ENCODE measurements at regions not wholly inside any gene's neighbourhood (a gene's known extent, or its start where the extent isn't known, plus 50 kb on each side); places are given as distances from the start of the nearest gene placed in this dataset.

DNA sequence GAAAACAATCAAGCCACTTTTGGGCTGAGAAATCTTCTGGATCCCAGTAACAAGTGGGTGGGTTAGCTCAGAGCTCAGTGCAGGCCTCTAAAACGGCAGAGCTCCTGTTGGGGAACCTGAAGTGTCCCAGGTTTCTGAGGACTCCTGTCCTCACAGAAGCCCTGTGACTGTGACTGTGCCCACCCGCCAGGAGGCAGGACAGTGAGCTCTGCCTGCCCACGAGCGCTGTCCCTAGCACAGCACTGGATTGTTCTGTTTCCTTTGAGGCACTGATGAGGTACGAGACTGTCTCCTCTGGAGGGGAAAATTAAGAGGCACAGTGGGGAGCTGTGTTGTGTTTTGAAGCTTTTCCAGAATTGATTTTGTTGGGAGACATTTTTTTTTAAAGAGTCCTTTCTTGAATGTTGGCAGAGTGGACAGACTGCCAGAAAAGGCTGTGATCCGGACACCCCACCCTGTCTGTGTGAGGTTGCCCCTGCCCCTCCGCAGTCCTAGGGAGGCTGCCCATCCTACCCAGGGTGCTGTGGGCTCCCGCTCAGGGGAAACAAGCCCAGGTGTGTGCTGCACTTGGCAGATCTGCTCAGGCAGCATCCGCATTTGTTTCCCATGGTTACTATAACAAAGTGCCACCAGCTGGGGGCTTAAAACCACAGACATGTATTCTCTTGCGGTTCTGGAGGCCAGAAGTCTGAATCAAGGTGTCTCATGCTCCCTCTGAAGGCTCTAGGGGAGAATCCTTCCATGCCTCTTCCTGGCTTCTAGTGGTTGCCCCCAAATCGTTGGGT is 66.6 kb upstream of the LARS2 start:
- peaks cover 11% of the 10 kb centered on the region for H3K4me1 Mint-ChIP-seq
- TF ChIP-seq, protein P1, sequence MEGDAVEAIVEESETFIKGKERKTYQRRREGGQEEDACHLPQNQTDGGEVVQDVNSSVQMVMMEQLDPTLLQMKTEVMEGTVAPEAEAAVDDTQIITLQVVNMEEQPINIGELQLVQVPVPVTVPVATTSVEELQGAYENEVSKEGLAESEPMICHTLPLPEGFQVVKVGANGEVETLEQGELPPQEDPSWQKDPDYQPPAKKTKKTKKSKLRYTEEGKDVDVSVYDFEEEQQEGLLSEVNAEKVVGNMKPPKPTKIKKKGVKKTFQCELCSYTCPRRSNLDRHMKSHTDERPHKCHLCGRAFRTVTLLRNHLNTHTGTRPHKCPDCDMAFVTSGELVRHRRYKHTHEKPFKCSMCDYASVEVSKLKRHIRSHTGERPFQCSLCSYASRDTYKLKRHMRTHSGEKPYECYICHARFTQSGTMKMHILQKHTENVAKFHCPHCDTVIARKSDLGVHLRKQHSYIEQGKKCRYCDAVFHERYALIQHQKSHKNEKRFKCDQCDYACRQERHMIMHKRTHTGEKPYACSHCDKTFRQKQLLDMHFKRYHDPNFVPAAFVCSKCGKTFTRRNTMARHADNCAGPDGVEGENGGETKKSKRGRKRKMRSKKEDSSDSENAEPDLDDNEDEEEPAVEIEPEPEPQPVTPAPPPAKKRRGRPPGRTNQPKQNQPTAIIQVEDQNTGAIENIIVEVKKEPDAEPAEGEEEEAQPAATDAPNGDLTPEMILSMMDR (IDR thresholded peaks at IDR 0.05; ENCODE audit: unreplicated experiment in 3 of 3): no peak
- no peak overlapping the region for H3K4me3 Mint-ChIP-seq
- no peaks in the 10 kb centered on the region for H3K36me3 Mint-ChIP-seq (ENCODE audit: low read depth)
- no peak overlapping the region for H3K27ac Mint-ChIP-seq
- no peaks in the 10 kb centered on the region for H3K9me3 Mint-ChIP-seq
- peaks cover 22% of the 10 kb centered on the region for H3K27me3 Mint-ChIP-seq (ENCODE audit: low read depth)

DNA sequence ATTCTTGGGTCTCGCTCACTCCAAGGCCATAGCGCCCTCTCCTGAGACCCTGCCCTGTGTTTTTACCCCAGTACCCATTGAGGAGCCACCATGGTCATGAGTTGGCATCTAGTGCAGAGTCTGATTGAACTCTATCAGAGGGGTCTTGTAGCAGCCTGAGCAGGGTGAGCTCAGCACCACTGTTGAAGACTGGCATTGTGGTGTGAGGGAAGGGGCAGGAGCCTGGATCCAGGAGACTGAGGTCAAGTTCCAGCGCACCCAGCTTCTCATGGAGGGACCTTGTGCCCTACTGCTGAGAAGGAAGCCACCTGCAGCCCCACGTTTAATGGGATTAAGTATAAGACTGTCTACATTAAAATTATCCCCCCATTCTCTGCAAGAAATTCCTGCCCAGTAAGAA is 65.8 kb upstream of the LARS2 start:
- H3K4me1 Mint-ChIP-seq: peaks cover 11% of the 10 kb centered on the region
- no peak overlapping the region for H3K27ac Mint-ChIP-seq
- H3K27me3 Mint-ChIP-seq (ENCODE audit: low read depth): peaks cover 27% of the 10 kb centered on the region
- TF ChIP-seq, protein P1 (IDR thresholded peaks at IDR 0.05; ENCODE audit: unreplicated experiment in 3 of 3): no peak
- H3K9me3 Mint-ChIP-seq: no peaks in the 10 kb centered on the region
- H3K4me3 Mint-ChIP-seq: no peak overlapping the region
- H3K36me3 Mint-ChIP-seq (ENCODE audit: low read depth): no peaks in the 10 kb centered on the region

DNA sequence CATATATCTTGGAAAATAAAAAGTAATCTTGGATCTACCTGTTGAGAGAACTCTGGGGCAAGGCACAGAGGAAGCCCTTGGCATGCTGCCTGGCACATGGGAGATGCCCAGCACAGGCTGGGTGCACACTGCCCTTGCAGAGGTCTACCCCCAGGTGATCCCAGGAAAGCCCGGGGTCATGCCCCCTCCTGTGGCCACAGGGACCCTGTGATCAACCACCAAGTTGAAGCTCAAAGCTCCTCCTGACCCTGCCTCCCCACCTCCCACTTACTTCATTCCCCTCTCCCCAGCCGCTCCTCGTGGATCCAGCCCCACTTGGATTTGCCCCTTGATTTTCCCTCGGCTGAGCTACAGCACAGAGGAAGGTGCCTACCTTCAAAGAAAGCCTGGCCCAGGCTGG is 62.7 kb upstream of the LARS2 start:
- Mint-ChIP-seq H3K27ac (no peak overlapping the region), H3K4me1 (no peaks in the 10 kb centered on the region), H3K27me3 (ENCODE audit: low read depth) (peaks cover 23% of the 10 kb centered on the region)

DNA sequence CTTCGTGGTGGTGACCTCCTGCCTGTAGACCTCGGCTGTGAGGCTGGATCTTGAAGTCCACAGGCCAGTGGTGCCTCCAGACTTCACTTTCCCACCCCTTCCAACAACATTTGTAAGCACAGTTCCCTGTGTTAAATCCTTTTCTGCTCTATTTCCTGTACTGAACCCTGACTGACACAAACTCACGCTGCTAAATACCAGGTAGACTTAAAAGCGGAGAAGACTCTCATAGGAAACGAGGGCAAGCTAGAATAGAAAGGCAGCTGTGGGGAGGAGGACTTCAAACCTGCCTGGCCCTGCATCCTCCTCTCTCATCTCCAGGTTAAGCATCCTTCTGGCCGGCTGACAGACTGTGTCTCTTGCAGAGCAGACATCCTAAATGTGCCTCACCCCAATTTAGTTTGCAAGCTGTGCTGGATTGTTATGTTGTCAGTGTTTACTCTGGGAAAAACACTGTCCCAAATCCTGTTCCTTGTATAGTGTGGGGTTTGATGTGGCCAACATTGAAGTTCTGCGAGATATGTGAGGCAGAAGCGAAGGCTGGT is 58.5 kb upstream of the LARS2 start:
- H3K9me3 Mint-ChIP-seq: no peaks in the 10 kb centered on the region
- TF ChIP-seq, protein P1 (IDR thresholded peaks at IDR 0.05; ENCODE audit: unreplicated experiment in 3 of 3): no peak
- H3K27me3 Mint-ChIP-seq (ENCODE audit: low read depth): peaks cover 29% of the 10 kb centered on the region
- no peaks in the 10 kb centered on the region for H3K36me3 Mint-ChIP-seq (ENCODE audit: low read depth)
- no peak overlapping the region for H3K4me3 Mint-ChIP-seq
- H3K4me1 Mint-ChIP-seq: no peaks in the 10 kb centered on the region
- no peak overlapping the region for H3K27ac Mint-ChIP-seq

More for the DNA sequence above, 62.7 kb upstream of the LARS2 start:
- TF ChIP-seq, protein P1 (IDR thresholded peaks at IDR 0.05; ENCODE audit: unreplicated experiment in 3 of 3): no peak
- no peaks in the 10 kb centered on the region for H3K36me3 Mint-ChIP-seq (ENCODE audit: low read depth)
- no peak overlapping the region for H3K4me3 Mint-ChIP-seq
- H3K9me3 Mint-ChIP-seq: no peaks in the 10 kb centered on the region

DNA sequence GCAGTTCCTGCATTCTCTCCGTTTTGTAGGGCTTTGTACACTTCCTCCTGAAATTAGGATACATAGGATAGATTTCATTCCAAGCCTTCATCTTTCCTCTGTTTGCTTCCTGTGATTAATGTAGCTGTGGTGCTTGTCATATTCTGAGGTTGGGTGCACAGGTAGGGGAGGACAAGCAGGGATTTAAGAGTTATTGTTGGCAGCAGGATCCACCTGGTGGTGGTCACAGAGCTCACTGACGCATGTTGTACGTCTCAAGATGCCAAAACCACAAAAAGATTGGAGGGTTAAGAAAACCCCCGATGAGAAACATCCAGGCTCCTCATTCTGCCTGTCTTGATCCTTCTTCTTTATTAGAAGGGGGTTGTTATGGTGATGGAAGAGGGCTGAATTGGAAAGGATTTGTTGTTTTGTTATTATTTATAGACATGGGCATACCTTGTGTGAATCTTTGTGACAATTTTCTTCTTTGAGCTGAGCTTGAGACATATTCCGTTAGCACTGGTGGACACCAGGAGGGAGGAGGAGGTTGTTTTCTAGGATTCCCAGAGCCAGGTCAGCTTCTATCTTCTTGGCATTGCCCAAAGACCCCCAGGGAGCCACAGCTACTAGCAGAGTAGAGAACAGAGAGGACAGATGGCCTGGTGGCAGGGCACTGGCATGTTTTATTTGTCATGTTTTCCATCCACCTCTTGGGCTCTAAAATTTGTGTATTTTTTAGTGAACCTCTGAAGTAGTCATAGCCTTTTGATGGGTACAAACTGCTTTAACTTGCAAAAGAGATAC is 57.7 kb upstream of the LARS2 start:
- Mint-ChIP-seq H3K27me3 (ENCODE audit: low read depth) (peaks cover 27% of the 10 kb centered on the region), H3K4me3 (no peak overlapping the region), H3K27ac (no peak overlapping the region), H3K9me3 (no peaks in the 10 kb centered on the region), H3K4me1 (no peaks in the 10 kb centered on the region), H3K36me3 (ENCODE audit: low read depth) (no peaks in the 10 kb centered on the region)
- TF ChIP-seq, protein P1 (IDR thresholded peaks at IDR 0.05; ENCODE audit: unreplicated experiment in 3 of 3): no peak
